Activated CD8-positive, alpha-beta memory T cell treated with anti-CD3 and anti-CD28 coated beads, Interleukin-2, amount 10 ng/mL, durations not matched to agents 7 days and 5 days (primary cell): ENCODE measurements at regions not wholly inside any gene's neighbourhood (a gene's known extent, or its start where the extent isn't known, plus 50 kb on each side); places are given as distances from the start of the nearest gene placed in this dataset.

Experiments used
- ATAC-seq: fragments of 150-1000 bp; cut with Tn5 transposase; one replicate; pipeline ENCODE4 v1.10.0; 2021; ENCODE audit warnings: moderate library complexity
- CTCF ChIA-PET: fragments of 350-600 bp; sonication (Branson Sonifier 250); formaldehyde crosslinking; loops from one replicate; lab custom pipeline; 2021; ENCODE audit warnings: antibody characterized with exemption; lab: Charles Lee
- DNase-seq: peaks from one replicate; pipeline ENCODE4 v3.0.0-alpha.2; 2020
- H3K27ac Mint-ChIP-seq: one replicate; pipeline ENCODE4 v1.8.0; 2021; ENCODE audit warnings: mild to moderate bottlenecking, mixed read lengths
- H3K27me3 Mint-ChIP-seq: one replicate; pipeline ENCODE4 v1.8.0; 2021; ENCODE audit warnings: mixed read lengths
- H3K36me3 Mint-ChIP-seq: one replicate; pipeline ENCODE4 v1.8.0; 2021; ENCODE audit warnings: mild to moderate bottlenecking, mixed read lengths
- H3K4me1 Mint-ChIP-seq: one replicate; pipeline ENCODE4 v1.8.0; 2021; ENCODE audit warnings: mixed read lengths
- H3K4me3 Mint-ChIP-seq: one replicate; pipeline ENCODE4 v1.8.0; 2021; ENCODE audit warnings: mild to moderate bottlenecking, moderate library complexity, mixed read lengths
- H3K9me3 Mint-ChIP-seq: one replicate; pipeline ENCODE4 v1.8.0; 2022; ENCODE audit warnings: low read depth, mixed read lengths

DNA sequence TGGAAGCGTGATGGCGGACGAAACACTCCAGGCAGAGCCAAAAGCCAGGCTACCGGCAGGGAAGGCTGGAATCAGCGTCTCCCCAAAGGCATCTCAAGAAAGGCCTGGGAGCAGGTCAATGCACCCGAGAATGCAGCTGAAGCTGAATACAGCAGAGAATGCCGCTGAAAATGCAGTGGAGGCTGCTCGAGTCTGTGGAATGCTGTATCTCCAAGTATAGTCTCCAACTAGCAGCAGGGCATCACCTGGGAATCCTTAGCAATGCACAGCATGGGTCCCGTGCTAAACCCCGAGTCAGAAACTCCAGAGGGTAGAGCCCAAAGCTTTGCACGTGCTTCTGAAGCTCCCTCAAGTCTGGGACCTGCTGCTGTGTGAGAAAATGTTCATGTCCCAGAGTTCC, 191.1 kb upstream of the ALKAL2 start:
- ATAC-seq (no peak), DNase-seq (no peak)
- no peaks in the 10 kb centered on the region for H3K36me3 Mint-ChIP-seq
- no peaks in the 10 kb centered on the region for H3K4me1 Mint-ChIP-seq
- no peaks in the 10 kb centered on the region for H3K9me3 Mint-ChIP-seq
- CTCF ChIA-PET, result interaction anchor here (0.9 kb wide), 1 partner anchor 13 kb away, joined by 3 read pairs; no protein-coding TSS in a partner anchor
- H3K27me3 Mint-ChIP-seq, result peaks cover 6% of the 10 kb centered on the region
- no peak overlapping the region for H3K4me3 Mint-ChIP-seq
- no peak overlapping the region for H3K27ac Mint-ChIP-seq

GRCh38 chr2:471560-471959, 183.7 kb upstream of the ALKAL2 start:
- Mint-ChIP-seq H3K9me3 (peaks cover 7% of the 10 kb centered on the region), H3K4me3 (no peak overlapping the region), H3K4me1 (peaks cover 1% of the 10 kb centered on the region), H3K27me3 (peaks cover 27% of the 10 kb centered on the region), H3K36me3 (no peaks in the 10 kb centered on the region), H3K27ac (no peak overlapping the region)
- no peak for DNase-seq
- no peak for ATAC-seq
- CTCF ChIA-PET, result no interaction called here

DNA sequence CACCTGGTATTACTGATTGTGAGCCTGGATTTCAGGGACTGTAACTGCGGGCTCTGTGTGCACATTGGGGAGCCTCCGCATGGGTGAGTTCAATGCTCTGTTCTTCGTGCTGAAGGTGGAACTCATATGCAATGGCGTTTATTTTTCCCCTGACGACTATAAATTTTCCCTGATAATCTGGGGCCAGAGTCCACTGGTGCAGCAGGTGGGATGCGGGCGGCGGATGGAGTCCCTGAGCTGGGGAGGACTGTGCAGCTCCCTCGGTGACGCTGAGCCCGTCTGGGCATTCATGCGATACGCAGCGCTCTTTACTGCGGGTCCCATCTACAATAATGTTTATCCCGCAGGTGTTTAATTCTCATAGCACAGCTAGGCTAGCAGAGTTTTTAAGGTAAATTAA, 181.6 kb upstream of the ALKAL2 start:
- Mint-ChIP-seq H3K36me3 (no peaks in the 10 kb centered on the region), H3K4me3 (no peak overlapping the region), H3K4me1 (peaks cover 1% of the 10 kb centered on the region), H3K27ac (no peak overlapping the region), H3K9me3 (peaks cover 7% of the 10 kb centered on the region), H3K27me3 (peaks cover 32% of the 10 kb centered on the region)
- DNase-seq, result no peak
- no peak for ATAC-seq
- CTCF ChIA-PET, result interaction anchor here (1.2 kb wide), 1 partner anchor 39 kb away, joined by 3 read pairs; no protein-coding TSS in a partner anchor

DNA sequence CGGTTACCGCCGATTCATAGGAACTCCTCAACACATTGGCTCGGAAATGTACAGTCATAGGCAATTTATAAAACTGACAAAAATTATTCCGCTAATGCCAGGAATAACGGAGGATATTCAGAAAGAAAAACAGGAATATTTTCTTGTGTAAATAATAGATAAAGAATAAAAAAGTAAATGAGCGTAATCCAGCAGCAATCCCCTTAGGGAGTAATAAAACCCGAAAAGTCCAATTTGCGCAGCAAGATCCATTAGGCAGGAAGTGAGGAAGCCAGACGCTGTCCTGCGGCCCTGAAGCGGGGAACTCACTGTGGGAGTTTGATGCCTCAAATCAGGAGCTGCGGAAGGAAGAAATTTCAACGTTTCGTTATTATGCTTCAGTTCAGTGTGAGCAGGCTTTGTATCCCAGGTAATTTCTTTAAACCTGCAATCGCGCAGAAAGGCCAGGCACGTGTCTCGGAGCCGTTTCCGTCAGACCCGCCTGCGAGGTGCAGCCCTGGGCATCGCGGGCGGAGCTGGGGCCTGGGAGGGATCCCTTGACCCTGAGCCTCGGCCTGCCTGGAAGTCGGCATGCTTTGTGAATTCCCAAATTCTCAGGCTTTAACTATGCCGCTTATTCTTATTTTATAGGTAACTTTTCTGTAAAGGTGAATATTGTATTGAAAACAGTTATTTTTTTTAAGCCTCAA, 180.9 kb upstream of the ALKAL2 start:
- no peaks in the 10 kb centered on the region for H3K36me3 Mint-ChIP-seq
- H3K9me3 Mint-ChIP-seq, result peaks cover 6% of the 10 kb centered on the region
- DNase-seq, result no peak
- CTCF ChIA-PET, result no interaction called here
- peaks cover 1% of the 10 kb centered on the region for H3K4me1 Mint-ChIP-seq
- H3K4me3 Mint-ChIP-seq, result no peak overlapping the region
- no peak overlapping the region for H3K27ac Mint-ChIP-seq
- H3K27me3 Mint-ChIP-seq, result peaks cover 37% of the 10 kb centered on the region
- ATAC-seq, result no peak

GRCh38 chr2:467892-468647, 180.2 kb upstream of the ALKAL2 start:
- CTCF ChIA-PET, result no interaction called here

DNA sequence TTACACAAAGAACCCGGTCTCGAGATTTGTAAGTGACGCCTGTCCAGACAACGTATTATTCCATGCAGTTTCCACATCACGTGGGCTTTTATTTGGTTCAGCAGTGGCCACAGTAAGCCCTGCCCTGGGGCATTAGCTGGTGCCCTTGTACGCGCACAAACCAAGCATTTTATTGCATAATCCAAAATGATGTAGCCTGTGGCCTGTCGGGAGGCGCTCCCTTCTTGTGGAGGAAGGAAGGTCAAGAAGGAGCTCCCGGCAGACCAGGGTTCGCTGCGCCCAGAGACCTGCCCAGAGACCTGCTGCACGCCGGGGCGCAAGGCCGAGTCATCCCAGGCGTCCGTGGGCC, 179.6 kb upstream of the ALKAL2 start:
- no peak overlapping the region for H3K4me3 Mint-ChIP-seq
- no peaks in the 10 kb centered on the region for H3K9me3 Mint-ChIP-seq
- H3K27me3 Mint-ChIP-seq, result peaks cover 46% of the 10 kb centered on the region
- DNase-seq (no peak), ATAC-seq (no peak)
- no peaks in the 10 kb centered on the region for H3K36me3 Mint-ChIP-seq
- H3K4me1 Mint-ChIP-seq, result peaks cover 1% of the 10 kb centered on the region
- CTCF ChIA-PET, result no interaction called here
- H3K27ac Mint-ChIP-seq, result peak overlapping the region; percentile 26

More at GRCh38 chr2:467892-468647, 180.2 kb upstream of the ALKAL2 start:
- Mint-ChIP-seq H3K9me3 (no peaks in the 10 kb centered on the region), H3K27me3 (peaks cover 43% of the 10 kb centered on the region), H3K27ac (peak overlapping the region; percentile 26), H3K36me3 (no peaks in the 10 kb centered on the region), H3K4me3 (no peak overlapping the region), H3K4me1 (peaks cover 1% of the 10 kb centered on the region)
- DNase-seq (no peak), ATAC-seq (no peak)

DNA sequence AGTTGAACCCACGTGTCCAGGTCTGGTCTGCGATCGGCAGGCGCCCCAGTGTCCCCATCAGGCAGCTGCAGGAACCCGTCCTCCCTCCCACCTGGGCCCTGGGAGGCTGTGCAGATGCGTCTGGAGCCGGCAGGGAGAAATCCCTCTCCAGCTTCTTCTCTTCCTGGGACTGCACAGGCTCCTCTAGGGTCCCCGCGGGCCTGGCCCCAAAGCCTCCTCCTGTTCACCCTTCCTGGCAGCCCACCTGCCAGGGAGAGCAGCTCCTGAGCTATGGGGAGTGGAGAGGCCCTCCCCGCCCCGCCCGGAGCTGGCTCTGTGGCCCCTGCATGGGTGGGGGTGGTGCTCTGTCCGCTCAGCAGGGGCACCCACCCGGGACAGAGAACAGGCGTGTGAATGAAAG, 179.2 kb upstream of the ALKAL2 start:
- H3K4me1 Mint-ChIP-seq, result peaks cover 1% of the 10 kb centered on the region
- no peak overlapping the region for H3K27ac Mint-ChIP-seq
- ATAC-seq, result no peak
- H3K36me3 Mint-ChIP-seq, result no peaks in the 10 kb centered on the region
- DNase-seq, result no peak
- no peak overlapping the region for H3K4me3 Mint-ChIP-seq
- H3K9me3 Mint-ChIP-seq, result no peaks in the 10 kb centered on the region
- H3K27me3 Mint-ChIP-seq, result peaks cover 50% of the 10 kb centered on the region
- CTCF ChIA-PET, result no interaction called here

- Mint-ChIP-seq H3K27me3 (peaks cover 71% of the 10 kb centered on the region), H3K27ac (no peak overlapping the region), H3K4me3 (no peak overlapping the region), H3K9me3 (no peaks in the 10 kb centered on the region), H3K36me3 (no peaks in the 10 kb centered on the region), H3K4me1 (peaks cover 15% of the 10 kb centered on the region)
- CTCF ChIA-PET, result no interaction called here
- no peak for DNase-seq
- no peak for ATAC-seq
Observed at GRCh38 chr2:464562-465309, 176.8 kb upstream of the ALKAL2 start.

DNA sequence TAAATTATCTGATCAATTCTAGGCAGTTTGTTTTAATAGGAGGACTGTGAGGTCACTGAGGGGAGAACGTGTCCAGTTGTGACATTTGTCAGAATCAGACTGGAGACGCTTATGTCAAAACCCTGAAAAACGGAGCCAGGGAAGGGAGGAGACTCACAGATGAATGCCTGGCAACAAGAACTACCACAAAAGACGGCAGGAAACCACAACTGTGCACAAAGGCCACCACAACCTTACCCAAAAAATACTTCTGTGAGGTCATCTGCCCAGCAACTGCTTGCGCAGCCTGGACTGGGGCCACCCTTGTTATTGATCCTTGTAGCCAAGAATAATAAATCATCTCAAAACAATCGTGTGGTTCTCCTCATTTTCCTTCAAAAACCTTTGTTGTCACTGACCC, 173.0 kb upstream of the ALKAL2 start:
- Mint-ChIP-seq H3K27ac (no peak overlapping the region), H3K4me1 (peaks cover 18% of the 10 kb centered on the region), H3K36me3 (no peaks in the 10 kb centered on the region), H3K4me3 (no peak overlapping the region), H3K27me3 (peaks cover 63% of the 10 kb centered on the region), H3K9me3 (no peaks in the 10 kb centered on the region)
- DNase-seq (peak; percentile 73), ATAC-seq (peak; percentile 73)
- CTCF ChIA-PET, result no interaction called here

DNA sequence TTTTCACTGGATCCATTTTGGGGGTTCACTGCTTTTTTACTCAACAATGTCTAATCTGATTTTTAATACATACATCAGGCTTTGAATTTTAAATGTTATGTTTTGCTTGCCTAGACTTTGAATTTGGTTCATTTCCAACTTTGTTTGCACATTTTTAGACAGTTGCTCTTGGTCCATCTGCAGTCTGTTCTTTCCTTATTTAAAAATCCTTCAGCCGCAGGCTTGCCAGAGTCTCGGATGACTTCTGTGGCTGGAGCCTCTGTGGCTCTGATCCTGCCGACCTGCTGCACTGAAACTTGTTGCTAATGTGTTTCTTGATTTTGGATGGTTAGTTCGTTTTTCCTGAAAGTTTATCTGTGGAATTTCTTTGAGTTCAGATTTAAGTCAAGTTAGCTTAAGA, 172.0 kb upstream of the ALKAL2 start:
- H3K4me1 Mint-ChIP-seq, result peaks cover 21% of the 10 kb centered on the region
- no peaks in the 10 kb centered on the region for H3K9me3 Mint-ChIP-seq
- ATAC-seq, result no peak
- no peak for DNase-seq
- H3K27me3 Mint-ChIP-seq, result peaks cover 60% of the 10 kb centered on the region
- H3K27ac Mint-ChIP-seq, result no peak overlapping the region
- no peak overlapping the region for H3K4me3 Mint-ChIP-seq
- no peaks in the 10 kb centered on the region for H3K36me3 Mint-ChIP-seq
- CTCF ChIA-PET, result no interaction called here

DNA sequence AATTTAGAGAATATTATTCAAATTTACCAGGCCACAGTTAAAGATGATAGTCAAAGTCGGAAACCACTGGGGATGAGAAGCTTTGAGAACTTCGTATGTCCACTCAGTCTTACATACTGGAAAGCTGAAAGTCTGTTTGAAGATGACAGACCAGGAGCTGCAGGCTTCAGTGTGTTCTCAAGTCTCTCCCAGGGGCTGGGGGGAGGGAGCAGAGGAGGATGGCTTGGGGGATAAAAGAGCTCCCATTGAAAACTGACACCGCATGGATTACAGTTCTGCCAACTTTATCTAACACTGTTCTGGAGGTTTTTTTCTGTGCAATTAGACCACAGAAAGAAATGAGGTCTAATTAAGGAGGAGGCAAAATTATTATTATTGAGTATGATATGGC, 170.5 kb upstream of the ALKAL2 start:
- H3K27ac Mint-ChIP-seq, result no peak overlapping the region
- peaks cover 21% of the 10 kb centered on the region for H3K4me1 Mint-ChIP-seq
- CTCF ChIA-PET, result interaction anchor here (1.4 kb wide), 1 partner anchor 10 kb away, joined by 3 read pairs; no protein-coding TSS in a partner anchor
- DNase-seq (no peak), ATAC-seq (no peak)
- H3K9me3 Mint-ChIP-seq, result no peaks in the 10 kb centered on the region
- no peak overlapping the region for H3K4me3 Mint-ChIP-seq
- no peaks in the 10 kb centered on the region for H3K36me3 Mint-ChIP-seq
- peaks cover 51% of the 10 kb centered on the region for H3K27me3 Mint-ChIP-seq

- no peak for ATAC-seq
- peaks cover 21% of the 10 kb centered on the region for H3K4me1 Mint-ChIP-seq
- H3K4me3 Mint-ChIP-seq, result no peak overlapping the region
- H3K36me3 Mint-ChIP-seq, result no peaks in the 10 kb centered on the region
- H3K27ac Mint-ChIP-seq, result no peak overlapping the region
- CTCF ChIA-PET, result interaction anchor here (1.4 kb wide), 1 partner anchor 10 kb away, joined by 3 read pairs; no protein-coding TSS in a partner anchor
- H3K9me3 Mint-ChIP-seq, result no peaks in the 10 kb centered on the region
- no peak for DNase-seq
- peaks cover 46% of the 10 kb centered on the region for H3K27me3 Mint-ChIP-seq
Observed at GRCh38 chr2:457792-458424, 170.0 kb upstream of the ALKAL2 start.

DNA sequence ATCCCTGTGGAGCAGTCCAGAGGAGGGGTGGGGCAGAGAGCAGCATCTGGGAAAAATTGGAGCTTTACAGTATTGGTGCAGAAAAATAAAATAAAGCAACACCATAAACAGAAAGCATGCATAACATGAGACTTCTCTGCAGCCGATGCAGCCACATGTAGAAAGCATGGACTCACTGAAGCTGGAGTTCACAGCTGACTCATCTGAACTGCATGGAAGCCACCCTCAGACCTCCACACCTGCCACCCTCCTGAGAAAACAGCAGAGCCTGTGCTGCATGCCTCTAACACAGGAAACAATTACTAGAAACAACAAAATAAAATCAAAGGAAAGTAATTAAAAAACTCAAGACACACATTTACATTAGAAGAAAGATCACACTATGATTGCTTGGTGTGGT, 169.4 kb upstream of the ALKAL2 start:
- Mint-ChIP-seq H3K9me3 (no peaks in the 10 kb centered on the region), H3K36me3 (no peaks in the 10 kb centered on the region), H3K4me3 (no peak overlapping the region), H3K27me3 (peaks cover 42% of the 10 kb centered on the region), H3K4me1 (peaks cover 21% of the 10 kb centered on the region), H3K27ac (no peak overlapping the region)
- DNase-seq (no peak), ATAC-seq (no peak)
- CTCF ChIA-PET, result no interaction called here
